ENCODE measurements at regions not wholly inside any gene's neighbourhood (a gene's known extent, or its start where the extent isn't known, plus 50 kb on each side); places are given as distances from the start of the nearest gene placed in this dataset.
A peak's percentile ranks its signal among the peaks of the same experiment; 100 is the strongest.

- DNase-seq (ENCODE audit: low read depth, low spot score), result no peak
- Histone ChIP-seq H3K36me3 (ENCODE audit: insufficient read depth, low read length) (no peaks in the 10 kb centered on the region), H3K9me3 (ENCODE audit: low read depth, low read length) (no peaks in the 10 kb centered on the region), H3K9ac (ENCODE audit: insufficient read length) (no peak overlapping the region), H3K4me3 (no peak overlapping the region), H3K27ac (no peak overlapping the region)
- TF ChIP-seq EZH2 (IDR thresholded peaks at IDR 0.05), result no peak
- no peak for TF ChIP-seq POLR2AphosphoS5 (IDR thresholded peaks at IDR 0.05; ENCODE audit: borderline replicate concordance, low read depth, low read length)
- TF ChIP-seq FOXP2 (optimal IDR thresholded peaks at IDR 0.05; ENCODE audit: control extremely low read depth, extremely low read length, insufficient read depth), result no peak
Observed at GRCh38 chr10:29723726-29724125, 89.0 kb upstream of the SVIL start.

GRCh38 chr10:29722777-29723176 is 88.0 kb upstream of the SVIL start:
- no peak for DNase-seq (ENCODE audit: low read depth, low spot score)
- Histone ChIP-seq H3K9ac (ENCODE audit: insufficient read length) (no peak overlapping the region), H3K4me3 (no peak overlapping the region), H3K9me3 (ENCODE audit: low read depth, low read length) (no peaks in the 10 kb centered on the region), H3K36me3 (ENCODE audit: insufficient read depth, low read length) (no peaks in the 10 kb centered on the region), H3K27ac (no peak overlapping the region)
- TF ChIP-seq FOXP2 (optimal IDR thresholded peaks at IDR 0.05; ENCODE audit: control extremely low read depth, extremely low read length, insufficient read depth) (no peak), POLR2AphosphoS5 (IDR thresholded peaks at IDR 0.05; ENCODE audit: borderline replicate concordance, low read depth, low read length) (no peak), EZH2 (IDR thresholded peaks at IDR 0.05) (no peak)

- Histone ChIP-seq H3K4me3 (no peak overlapping the region), H3K27ac (no peak overlapping the region), H3K9me3 (ENCODE audit: low read depth, low read length) (no peaks in the 10 kb centered on the region), H3K9ac (ENCODE audit: insufficient read length) (no peak overlapping the region), H3K36me3 (ENCODE audit: insufficient read depth, low read length) (no peaks in the 10 kb centered on the region)
- TF ChIP-seq EZH2 (IDR thresholded peaks at IDR 0.05) (no peak), POLR2AphosphoS5 (IDR thresholded peaks at IDR 0.05; ENCODE audit: borderline replicate concordance, low read depth, low read length) (no peak), FOXP2 (optimal IDR thresholded peaks at IDR 0.05; ENCODE audit: control extremely low read depth, extremely low read length, insufficient read depth) (no peak)
- DNase-seq (ENCODE audit: low read depth, low spot score), result no peak
Observed at GRCh38 chr10:29720149-29720548, 85.4 kb upstream of the SVIL start.

- Histone ChIP-seq H3K27ac (no peak overlapping the region), H3K36me3 (ENCODE audit: insufficient read depth, low read length) (no peaks in the 10 kb centered on the region), H3K4me3 (no peak overlapping the region), H3K9ac (ENCODE audit: insufficient read length) (no peak overlapping the region), H3K9me3 (ENCODE audit: low read depth, low read length) (no peaks in the 10 kb centered on the region)
- TF ChIP-seq EZH2 (IDR thresholded peaks at IDR 0.05), result no peak
- no peak for TF ChIP-seq POLR2AphosphoS5 (IDR thresholded peaks at IDR 0.05; ENCODE audit: borderline replicate concordance, low read depth, low read length)
- TF ChIP-seq FOXP2 (optimal IDR thresholded peaks at IDR 0.05; ENCODE audit: control extremely low read depth, extremely low read length, insufficient read depth), result no peak
- DNase-seq (ENCODE audit: low read depth, low spot score), result no peak
Observed at GRCh38 chr10:29719281-29719675, 84.5 kb upstream of the SVIL start.

GRCh38 chr10:29715296-29715695 is 80.5 kb upstream of the SVIL start:
- H3K9ac ChIP-seq (ENCODE audit: insufficient read length), result no peak overlapping the region
- H3K4me3 ChIP-seq, result no peak overlapping the region
- H3K36me3 ChIP-seq (ENCODE audit: insufficient read depth, low read length), result no peaks in the 10 kb centered on the region
- H3K9me3 ChIP-seq (ENCODE audit: low read depth, low read length), result no peaks in the 10 kb centered on the region
- DNase-seq (ENCODE audit: low read depth, low spot score), result no peak
- H3K27ac ChIP-seq, result no peak overlapping the region
- TF ChIP-seq POLR2AphosphoS5 (IDR thresholded peaks at IDR 0.05; ENCODE audit: borderline replicate concordance, low read depth, low read length) (no peak), EZH2 (IDR thresholded peaks at IDR 0.05) (no peak), FOXP2 (optimal IDR thresholded peaks at IDR 0.05; ENCODE audit: control extremely low read depth, extremely low read length, insufficient read depth) (no peak)

- no peak for TF ChIP-seq EZH2 (IDR thresholded peaks at IDR 0.05)
- Histone ChIP-seq H3K9me3 (ENCODE audit: low read depth, low read length) (no peaks in the 10 kb centered on the region), H3K27ac (0 out of 2 replicates have a peak overlapping the region, but pooled peaks have one; percentile 42), H3K9ac (ENCODE audit: insufficient read length) (no peak overlapping the region), H3K36me3 (ENCODE audit: insufficient read depth, low read length) (no peaks in the 10 kb centered on the region), H3K4me3 (no peak overlapping the region)
- DNase-seq (ENCODE audit: low read depth, low spot score), result no peak
Observed at GRCh38 chr10:29714096-29714874, 79.5 kb upstream of the SVIL start.

- no peak overlapping the region for H3K9ac ChIP-seq (ENCODE audit: insufficient read length)
- H3K36me3 ChIP-seq (ENCODE audit: insufficient read depth, low read length), result no peaks in the 10 kb centered on the region
- H3K9me3 ChIP-seq (ENCODE audit: low read depth, low read length), result no peaks in the 10 kb centered on the region
- DNase-seq (ENCODE audit: low read depth, low spot score), result no peak
- H3K27ac ChIP-seq, result peak overlapping the region; percentile 42; the same call in 1 of the 2 replicates
- H3K4me3 ChIP-seq, result no peak overlapping the region
- TF ChIP-seq EZH2 (IDR thresholded peaks at IDR 0.05) (no peak), POLR2AphosphoS5 (IDR thresholded peaks at IDR 0.05; ENCODE audit: borderline replicate concordance, low read depth, low read length) (no peak), FOXP2 (optimal IDR thresholded peaks at IDR 0.05; ENCODE audit: control extremely low read depth, extremely low read length, insufficient read depth) (no peak)
Observed at GRCh38 chr10:29713450-29713849, 78.7 kb upstream of the SVIL start.

GRCh38 chr10:29712108-29712507 is 77.3 kb upstream of the SVIL start:
- Histone ChIP-seq H3K9ac (ENCODE audit: insufficient read length) (no peak overlapping the region), H3K27ac (no peak overlapping the region), H3K36me3 (ENCODE audit: insufficient read depth, low read length) (no peaks in the 10 kb centered on the region), H3K4me3 (no peak overlapping the region), H3K9me3 (ENCODE audit: low read depth, low read length) (no peaks in the 10 kb centered on the region)
- no peak for TF ChIP-seq POLR2AphosphoS5 (IDR thresholded peaks at IDR 0.05; ENCODE audit: borderline replicate concordance, low read depth, low read length)
- no peak for TF ChIP-seq EZH2 (IDR thresholded peaks at IDR 0.05)
- TF ChIP-seq FOXP2 (optimal IDR thresholded peaks at IDR 0.05; ENCODE audit: control extremely low read depth, extremely low read length, insufficient read depth), result no peak
- DNase-seq (ENCODE audit: low read depth, low spot score), result no peak

GRCh38 chr10:29710128-29710527 is 75.4 kb upstream of the SVIL start:
- DNase-seq (ENCODE audit: low read depth, low spot score), result no peak
- no peaks in the 10 kb centered on the region for H3K36me3 ChIP-seq (ENCODE audit: insufficient read depth, low read length)
- no peak overlapping the region for H3K4me3 ChIP-seq
- H3K9me3 ChIP-seq (ENCODE audit: low read depth, low read length), result no peaks in the 10 kb centered on the region
- H3K9ac ChIP-seq (ENCODE audit: insufficient read length), result no peak overlapping the region
- H3K27ac ChIP-seq, result no peak overlapping the region
- no peak for TF ChIP-seq EZH2 (IDR thresholded peaks at IDR 0.05)
- TF ChIP-seq FOXP2 (optimal IDR thresholded peaks at IDR 0.05; ENCODE audit: control extremely low read depth, extremely low read length, insufficient read depth), result no peak
- TF ChIP-seq POLR2AphosphoS5 (IDR thresholded peaks at IDR 0.05; ENCODE audit: borderline replicate concordance, low read depth, low read length), result no peak

All from SK-N-MC (cell line).